ENCODE measurements at regions not wholly inside any gene's neighbourhood (a gene's known extent, or its start where the extent isn't known, plus 50 kb on each side); places are given as distances from the start of the nearest gene placed in this dataset.

GRCh38 chr2:3986063-3986462, 282.7 kb downstream of the DCDC2C start:
- no peak for TF ChIP-seq ZNF677 (tag by site-specific recombination; IDR thresholded peaks at IDR 0.05)
- TF ChIP-seq PRDM10 (tag by site-specific recombination; IDR thresholded peaks at IDR 0.05) = no peak
- no peak for TF ChIP-seq PRDM4 (tag by site-specific recombination; IDR thresholded peaks at IDR 0.05)
- TF ChIP-seq CTCF (tag by site-specific recombination; IDR thresholded peaks at IDR 0.05) = no peak
- TF ChIP-seq ZFP3 (tag by site-specific recombination; IDR thresholded peaks at IDR 0.05; ENCODE audit: low read depth) = no peak
- no peak for TF ChIP-seq ZNF514 (tag by site-specific recombination; IDR thresholded peaks at IDR 0.05)
- no peak for TF ChIP-seq TCF7L2 (IDR thresholded peaks at IDR 0.05; ENCODE audit: borderline replicate concordance, low read depth, low read length)
- TF ChIP-seq ZNF174 (tag by site-specific recombination; IDR thresholded peaks at IDR 0.05) = no peak
- TF ChIP-seq ZNF660 (tag by site-specific recombination; IDR thresholded peaks at IDR 0.05) = no peak
- TF ChIP-seq MZF1 (tag by site-specific recombination; IDR thresholded peaks at IDR 0.05; ENCODE audit: borderline replicate concordance) = no peak
